Naive thymus-derived CD8-positive, alpha-beta T cell (primary cell): ENCODE measurements at regions not wholly inside any gene's neighbourhood (a gene's known extent, or its start where the extent isn't known, plus 50 kb on each side); places are given as distances from the start of the nearest gene placed in this dataset.

Experiments
- ATAC-seq, 2 donors: fragments of 150-1000 bp; cut with Tn5 transposase in 1 of 2; sonication (Bioruptor Pico), chemical (Tn5 transposase) in 1 of 2; 1 replicate in 1 of 2; 2 replicates in 1 of 2; pipeline ENCODE4 v1.10.0; 2021; ENCODE audit warnings: mild to moderate bottlenecking in 2 of 2, moderate library complexity in 2 of 2
- POLR2A ChIA-PET: fragments of 350-600 bp; sonication (Branson Sonifier 250); formaldehyde crosslinking; loops from one replicate; lab custom pipeline; 2021; ENCODE audit warnings: antibody characterized with exemption; lab: Charles Lee
- DNase-seq, 10 donors: peaks; one replicate each; pipeline versions ENCODE4 v3.0.0 to v3.0.0-alpha.2; 2020 to 2022
- H3K27ac Mint-ChIP-seq, 10 donors: one replicate each; pipeline ENCODE4 v1.8.0; 2020 to 2022; ENCODE audit warnings: mild to moderate bottlenecking in 10 of 10, mixed read lengths in 10 of 10, moderate library complexity in 4 of 10, inconsistent platforms in 1 of 10
- H3K27me3 Mint-ChIP-seq, 5 donors: one replicate each; pipeline ENCODE4 v1.8.0; 2021 to 2022; ENCODE audit warnings: mixed read lengths in 5 of 5
- H3K36me3 Mint-ChIP-seq, 3 donors: one replicate each; pipeline ENCODE4 v1.8.0; 2020 to 2022; ENCODE audit warnings: mixed read lengths in 3 of 3, mild to moderate bottlenecking in 2 of 3, inconsistent platforms in 1 of 3
- H3K4me1 Mint-ChIP-seq, 4 donors: one replicate each; pipeline ENCODE4 v1.8.0; 2021 to 2022; ENCODE audit warnings: mixed read lengths in 4 of 4
- H3K4me3 Mint-ChIP-seq, 10 donors: one replicate each; pipeline ENCODE4 v1.8.0; 2020 to 2022; ENCODE audit warnings: mild to moderate bottlenecking in 10 of 10, mixed read lengths in 10 of 10, moderate library complexity in 6 of 10, inconsistent platforms in 1 of 10
- H3K9me3 Mint-ChIP-seq, 9 donors: one replicate each; pipeline ENCODE4 v1.8.0; 2020 to 2022; ENCODE audit warnings: mixed read lengths in 9 of 9, mild to moderate bottlenecking in 3 of 9, inconsistent platforms in 1 of 9, moderate library complexity in 1 of 9

DNA sequence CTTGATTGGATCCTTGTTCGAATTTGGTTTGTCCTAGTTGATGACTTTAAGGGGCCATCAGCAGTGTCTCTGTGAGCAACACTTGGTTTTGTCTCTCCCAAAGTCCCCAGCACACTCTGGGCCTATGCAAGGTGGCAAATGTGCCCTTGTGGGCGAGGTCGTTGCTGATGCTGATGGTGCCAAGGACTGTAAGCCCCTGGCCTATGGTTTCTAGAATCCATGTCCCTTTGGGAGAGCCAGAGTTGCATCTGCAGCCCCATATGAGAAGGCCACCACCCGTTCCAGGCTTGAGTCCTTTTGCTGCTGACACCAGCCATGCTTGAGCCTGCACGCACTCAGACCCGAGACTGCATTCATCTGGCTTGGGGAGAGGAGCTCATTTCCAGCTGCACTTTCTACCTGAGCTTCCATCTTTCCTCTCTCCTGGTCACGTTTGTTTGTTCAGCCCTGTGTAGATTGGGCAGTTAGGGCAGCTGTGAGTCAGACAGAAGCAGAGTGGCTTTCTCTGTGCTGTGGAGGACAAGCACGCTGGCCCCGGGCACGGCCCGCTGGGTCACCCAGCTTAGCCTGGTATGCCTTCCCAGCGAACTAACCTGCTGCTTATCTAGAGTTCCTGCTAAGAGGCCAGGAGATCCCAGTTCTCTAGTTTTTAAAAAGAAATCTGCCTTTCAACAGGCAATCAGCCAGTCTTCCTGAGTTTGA lies 52.1 kb upstream of the CSF3R start:
- no peak for DNase-seq
- Mint-ChIP-seq H3K4me3 (no peak overlapping the region), H3K27me3 (peaks cover 6 to 39% (median 22%) of the 10 kb centered on the region in 5 donors), H3K4me1 (no peaks in the 10 kb centered on the region), H3K36me3 (no peaks in the 10 kb centered on the region), H3K9me3 (peaks cover 0 to 5% (median 0%) of the 10 kb centered on the region in 9 donors), H3K27ac (no peak overlapping the region)
- POLR2A ChIA-PET, result no interaction called here
- ATAC-seq, result no peak

DNA sequence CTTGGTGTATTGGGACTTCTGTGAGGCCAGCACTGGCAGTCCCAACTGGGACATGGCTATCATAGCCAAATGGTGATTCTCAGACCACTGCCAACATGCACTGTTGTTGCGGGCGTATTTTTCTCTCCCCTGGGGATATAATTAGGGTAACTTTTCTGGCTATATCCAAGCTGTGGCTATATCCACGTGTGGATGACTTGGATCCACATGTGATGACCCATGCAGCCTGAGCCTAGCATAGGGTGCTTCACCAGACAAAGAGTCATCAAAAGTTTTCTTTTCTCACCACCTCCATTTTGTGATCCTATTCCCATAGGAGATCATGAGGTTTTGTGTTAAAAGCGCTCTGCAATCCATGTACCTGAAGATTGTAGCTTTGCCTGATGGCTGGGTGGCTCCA lies 51.2 kb upstream of the CSF3R start:
- ATAC-seq (no peak), DNase-seq (no peak)
- POLR2A ChIA-PET, result no interaction called here
- no peak overlapping the region for H3K27ac Mint-ChIP-seq
- H3K36me3 Mint-ChIP-seq, result no peaks in the 10 kb centered on the region
- no peak overlapping the region for H3K4me3 Mint-ChIP-seq
- peaks cover 0 to 5% (median 0%) of the 10 kb centered on the region in 9 donors for H3K9me3 Mint-ChIP-seq
- H3K27me3 Mint-ChIP-seq, result peaks cover 1 to 36% (median 20%) of the 10 kb centered on the region in 5 donors
- H3K4me1 Mint-ChIP-seq, result peaks cover 0 to 2% (median 0%) of the 10 kb centered on the region in 4 donors

DNA sequence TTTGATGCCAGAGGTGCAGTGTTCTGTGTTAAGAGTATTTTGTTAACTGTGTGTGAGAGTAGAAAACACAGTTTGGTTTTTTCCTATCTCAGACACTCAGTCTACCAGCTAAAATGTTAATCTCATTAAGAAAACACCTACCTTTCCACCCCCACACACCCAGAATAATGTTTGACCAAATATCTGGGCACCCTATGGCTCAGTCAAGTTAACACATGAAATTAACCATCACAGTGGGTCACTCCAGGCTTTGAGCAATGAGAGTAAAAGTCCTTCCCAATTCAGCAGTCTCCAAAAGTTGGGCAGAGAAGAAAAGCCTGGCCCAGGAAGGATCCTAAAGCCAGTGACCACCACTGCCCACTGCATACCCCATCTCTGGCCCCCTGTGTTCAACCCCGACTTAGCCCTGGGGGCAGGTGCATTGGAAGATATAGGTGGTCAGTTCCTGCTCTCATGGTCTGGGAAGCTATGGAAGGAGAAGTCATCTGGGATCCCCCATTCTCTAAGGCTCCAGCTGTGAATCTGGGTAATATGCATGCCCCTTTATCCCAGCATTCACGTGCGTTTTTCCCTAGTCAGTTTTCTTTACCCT lies 50.2 kb upstream of the CSF3R start:
- Mint-ChIP-seq H3K4me1 (peaks cover 0 to 2% (median 0%) of the 10 kb centered on the region in 4 donors), H3K4me3 (no peak overlapping the region), H3K9me3 (peaks cover 0 to 5% (median 0%) of the 10 kb centered on the region in 9 donors), H3K27ac (no peak overlapping the region), H3K27me3 (peaks cover 0 to 33% (median 15%) of the 10 kb centered on the region in 5 donors), H3K36me3 (no peaks in the 10 kb centered on the region)
- no peak for ATAC-seq
- DNase-seq, result no peak
- POLR2A ChIA-PET, result no interaction called here
